HEK293 (cell line): ENCODE measurements at regions not wholly inside any gene's neighbourhood (a gene's known extent, or its start where the extent isn't known, plus 50 kb on each side); places are given as distances from the start of the nearest gene placed in this dataset.
A peak's percentile ranks its signal among the peaks of the same experiment; 100 is the strongest.

Experiments used
- CTCF ChIA-PET: fragments of 350-600 bp; formaldehyde crosslinking; extraction: SDS; loops from one replicate; lab custom pipeline; 2021; ENCODE audit warnings: antibody characterized with exemption; lab: Yijun Ruan, JAX
- POLR2A ChIA-PET: fragments of 300-600 bp; formaldehyde crosslinking; extraction: SDS; loops from one replicate; lab custom pipeline; 2020; ENCODE audit warnings: antibody characterized with exemption, inconsistent platforms; lab: Yijun Ruan, JAX
- H3K27ac ChIP-seq: fragments of 200-500 bp; sonication (Bioruptor generic); 2 replicates; pipeline ENCODE4 v1.5.1; 2014; ENCODE audit warnings: low read depth, low read length, control low read depth, inconsistent platforms; ENCODE audit errors: extremely low read depth
- H3K36me3 ChIP-seq, 2 experiments: fragments of 200-500 bp in 1 of 2; sonication (Bioruptor generic) in 1 of 2; 1 replicate in 1 of 2; 2 replicates in 1 of 2; pipeline ENCODE4 v1.5.1; 2014 to 2017; ENCODE audit warnings: inconsistent platforms in 2 of 2, low read length in 2 of 2; ENCODE audit not compliant: control insufficient read depth in 2 of 2, insufficient read depth in 1 of 2
- H3K4me1 ChIP-seq: fragments of 200-500 bp; sonication (Bioruptor generic); 2 replicates; pipeline ENCODE4 v1.5.1; 2014; ENCODE audit warnings: mild to moderate bottlenecking, low read length, inconsistent platforms; ENCODE audit not compliant: control insufficient read depth, insufficient read depth
- H3K4me3 ChIP-seq: 2 replicates; pipeline ENCODE4 v1.5.1; 2011; ENCODE audit warnings: low read depth, mild to moderate bottlenecking, control low read depth, low read length, moderate library complexity
- H3K9me3 ChIP-seq: fragments of 200-500 bp; sonication (Bioruptor generic); 2 replicates; pipeline ENCODE4 v1.5.1; 2014; ENCODE audit warnings: low read depth, low read length, inconsistent platforms; ENCODE audit not compliant: control insufficient read depth, insufficient read depth
- FEZF1 ChIP-seq: fragments of 450-650 bp; formaldehyde crosslinking; IDR thresholded peaks from 2 replicates; pipeline ENCODE4 v1.5.1; 2016; ENCODE audit warnings: missing biosample characterization, missing genetic modification characterization
- GLI2 ChIP-seq: fragments of 450-650 bp; formaldehyde crosslinking; IDR thresholded peaks from 2 replicates; pipeline ENCODE4; 2017; ENCODE audit warnings: missing biosample characterization, missing genetic modification characterization, low read depth, borderline replicate concordance
- IKZF3 ChIP-seq: fragments of 450-650 bp; IDR thresholded peaks from 2 replicates; pipeline ENCODE4 v1.5.0; 2018; ENCODE audit warnings: missing biosample characterization, mild to moderate bottlenecking, missing genetic modification characterization, moderate library complexity
- ZBTB20 ChIP-seq: fragments of 450-650 bp; formaldehyde crosslinking; IDR thresholded peaks from 2 replicates; pipeline ENCODE4 v1.5.1; 2016; ENCODE audit warnings: missing biosample characterization, missing genetic modification characterization
- ZBTB7A ChIP-seq: fragments of 450-650 bp; formaldehyde crosslinking; IDR thresholded peaks from 2 replicates; pipeline ENCODE4 v1.5.1; 2016; ENCODE audit warnings: low read depth, missing biosample characterization, missing genetic modification characterization
- ZFP3 ChIP-seq: fragments of 450-650 bp; formaldehyde crosslinking; IDR thresholded peaks from 2 replicates; pipeline ENCODE4 v1.5.1; 2016; ENCODE audit warnings: low read depth, missing biosample characterization, missing genetic modification characterization
- ZFP37 ChIP-seq: fragments of 450-650 bp; formaldehyde crosslinking; IDR thresholded peaks from 2 replicates; pipeline ENCODE4 v1.5.1; 2016; ENCODE audit warnings: missing biosample characterization, missing genetic modification characterization
- ZNF121 ChIP-seq: fragments of 450-650 bp; formaldehyde crosslinking; IDR thresholded peaks from 2 replicates; pipeline ENCODE4 v1.5.1; 2016; ENCODE audit warnings: missing biosample characterization, missing genetic modification characterization
- ZNF132 ChIP-seq: fragments of 450-650 bp; formaldehyde crosslinking; IDR thresholded peaks from 2 replicates; pipeline ENCODE4 v1.5.1; 2017; ENCODE audit warnings: missing biosample characterization, missing genetic modification characterization, borderline replicate concordance
- ZNF292 ChIP-seq: fragments of 450-650 bp; formaldehyde crosslinking; IDR thresholded peaks from 2 replicates; pipeline ENCODE4 v1.5.1; 2016; ENCODE audit warnings: low read depth, missing biosample characterization, missing genetic modification characterization, borderline replicate concordance
- ZNF416 ChIP-seq: fragments of 450-650 bp; formaldehyde crosslinking; IDR thresholded peaks from 2 replicates; pipeline ENCODE4 v1.5.1; 2016; ENCODE audit warnings: missing biosample characterization, missing genetic modification characterization
- ZNF585B ChIP-seq: fragments of 450-650 bp; formaldehyde crosslinking; IDR thresholded peaks from 2 replicates; pipeline ENCODE4 v1.5.1; 2016; ENCODE audit warnings: missing biosample characterization, missing genetic modification characterization
- TF ChIP-seq, protein P1 (sequence below): fragments of 450-650 bp; formaldehyde crosslinking; IDR thresholded peaks from 2 replicates; pipeline ENCODE4 v1.5.1; 2017; ENCODE audit warnings: missing biosample characterization, missing genetic modification characterization
- TF ChIP-seq, protein P2 (sequence below): fragments of 450-650 bp; formaldehyde crosslinking; IDR thresholded peaks from 2 replicates; pipeline ENCODE4 v1.5.1; 2016; ENCODE audit warnings: missing biosample characterization, missing genetic modification characterization
- TF ChIP-seq, protein P3 (sequence below): fragments of 450-650 bp; formaldehyde crosslinking; conservative IDR thresholded peaks from 2 replicates; pipeline ENCODE4 v1.5.1; 2016; ENCODE audit warnings: low read depth, missing biosample characterization, missing genetic modification characterization

DNA sequence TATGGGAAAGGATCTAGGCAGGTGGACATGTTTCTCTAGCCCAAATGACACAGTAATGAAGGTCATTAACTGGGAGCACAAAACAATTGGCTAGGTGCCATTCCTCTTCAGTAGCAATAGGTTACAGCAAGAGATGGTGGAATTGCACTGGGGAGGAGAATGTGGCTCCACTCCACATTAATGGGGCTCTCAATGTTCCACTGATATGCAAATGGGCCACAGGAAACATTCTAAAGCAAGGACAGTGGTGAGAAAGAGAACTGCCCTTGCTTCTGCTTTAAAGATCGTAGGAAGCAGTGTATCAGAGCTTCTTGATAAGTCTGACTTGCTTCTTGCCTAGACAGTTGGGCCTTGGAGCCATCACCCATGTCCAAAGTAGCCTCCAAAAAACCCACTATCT, 271.4 kb upstream of the PPP2R3A start:
- H3K4me3 ChIP-seq: no peak overlapping the region
- no peaks in the 10 kb centered on the region for H3K36me3 ChIP-seq
- no peak overlapping the region for H3K27ac ChIP-seq
- TF ChIP-seq ZNF132 (tag by site-specific recombination) (no peak), ZFP3 (tag by site-specific recombination) (no peak)
- TF ChIP-seq, protein P1, sequence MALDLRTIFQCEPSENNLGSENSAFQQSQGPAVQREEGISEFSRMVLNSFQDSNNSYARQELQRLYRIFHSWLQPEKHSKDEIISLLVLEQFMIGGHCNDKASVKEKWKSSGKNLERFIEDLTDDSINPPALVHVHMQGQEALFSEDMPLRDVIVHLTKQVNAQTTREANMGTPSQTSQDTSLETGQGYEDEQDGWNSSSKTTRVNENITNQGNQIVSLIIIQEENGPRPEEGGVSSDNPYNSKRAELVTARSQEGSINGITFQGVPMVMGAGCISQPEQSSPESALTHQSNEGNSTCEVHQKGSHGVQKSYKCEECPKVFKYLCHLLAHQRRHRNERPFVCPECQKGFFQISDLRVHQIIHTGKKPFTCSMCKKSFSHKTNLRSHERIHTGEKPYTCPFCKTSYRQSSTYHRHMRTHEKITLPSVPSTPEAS: no peak
- no peaks in the 10 kb centered on the region for H3K9me3 ChIP-seq
- ChIA-PET POLR2A (no interaction called here), CTCF (no interaction called here)
- H3K4me1 ChIP-seq: no peaks in the 10 kb centered on the region

DNA sequence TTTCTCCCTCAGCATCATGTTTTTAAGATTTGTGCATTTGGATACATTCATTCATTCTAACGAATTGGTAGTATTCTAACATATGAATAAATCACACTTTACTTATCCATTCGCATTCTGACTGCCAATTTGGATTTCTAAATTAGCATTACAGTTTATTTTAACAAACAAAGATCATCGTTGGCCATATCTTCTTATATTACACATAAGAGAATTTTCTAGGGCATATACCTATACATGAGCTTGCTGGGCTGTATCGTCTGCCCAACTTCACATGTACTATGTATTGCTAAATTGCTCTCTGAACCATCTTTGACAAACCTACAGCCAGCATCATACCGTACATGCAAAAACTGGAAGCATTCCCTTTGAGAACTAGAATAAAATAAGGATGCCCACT, 265.8 kb upstream of the PPP2R3A start:
- Histone ChIP-seq H3K4me1 (no peaks in the 10 kb centered on the region), H3K27ac (no peak overlapping the region), H3K36me3 (no peaks in the 10 kb centered on the region), H3K4me3 (no peak overlapping the region), H3K9me3 (no peaks in the 10 kb centered on the region)
- CTCF ChIA-PET: no interaction called here
- POLR2A ChIA-PET: no interaction called here
- TF ChIP-seq, protein P2, sequence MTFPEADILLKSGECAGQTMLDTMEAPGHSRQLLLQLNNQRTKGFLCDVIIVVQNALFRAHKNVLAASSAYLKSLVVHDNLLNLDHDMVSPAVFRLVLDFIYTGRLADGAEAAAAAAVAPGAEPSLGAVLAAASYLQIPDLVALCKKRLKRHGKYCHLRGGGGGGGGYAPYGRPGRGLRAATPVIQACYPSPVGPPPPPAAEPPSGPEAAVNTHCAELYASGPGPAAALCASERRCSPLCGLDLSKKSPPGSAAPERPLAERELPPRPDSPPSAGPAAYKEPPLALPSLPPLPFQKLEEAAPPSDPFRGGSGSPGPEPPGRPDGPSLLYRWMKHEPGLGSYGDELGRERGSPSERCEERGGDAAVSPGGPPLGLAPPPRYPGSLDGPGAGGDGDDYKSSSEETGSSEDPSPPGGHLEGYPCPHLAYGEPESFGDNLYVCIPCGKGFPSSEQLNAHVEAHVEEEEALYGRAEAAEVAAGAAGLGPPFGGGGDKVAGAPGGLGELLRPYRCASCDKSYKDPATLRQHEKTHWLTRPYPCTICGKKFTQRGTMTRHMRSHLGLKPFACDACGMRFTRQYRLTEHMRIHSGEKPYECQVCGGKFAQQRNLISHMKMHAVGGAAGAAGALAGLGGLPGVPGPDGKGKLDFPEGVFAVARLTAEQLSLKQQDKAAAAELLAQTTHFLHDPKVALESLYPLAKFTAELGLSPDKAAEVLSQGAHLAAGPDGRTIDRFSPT (tag by site-specific recombination): no peak
- no peak for TF ChIP-seq IKZF3 (tag by site-specific recombination)
- TF ChIP-seq ZFP37 (tag by site-specific recombination): no peak
- TF ChIP-seq ZBTB7A (tag by site-specific recombination): no peak
- TF ChIP-seq GLI2: no peak
- no peak for TF ChIP-seq FEZF1
- TF ChIP-seq, protein P3, sequence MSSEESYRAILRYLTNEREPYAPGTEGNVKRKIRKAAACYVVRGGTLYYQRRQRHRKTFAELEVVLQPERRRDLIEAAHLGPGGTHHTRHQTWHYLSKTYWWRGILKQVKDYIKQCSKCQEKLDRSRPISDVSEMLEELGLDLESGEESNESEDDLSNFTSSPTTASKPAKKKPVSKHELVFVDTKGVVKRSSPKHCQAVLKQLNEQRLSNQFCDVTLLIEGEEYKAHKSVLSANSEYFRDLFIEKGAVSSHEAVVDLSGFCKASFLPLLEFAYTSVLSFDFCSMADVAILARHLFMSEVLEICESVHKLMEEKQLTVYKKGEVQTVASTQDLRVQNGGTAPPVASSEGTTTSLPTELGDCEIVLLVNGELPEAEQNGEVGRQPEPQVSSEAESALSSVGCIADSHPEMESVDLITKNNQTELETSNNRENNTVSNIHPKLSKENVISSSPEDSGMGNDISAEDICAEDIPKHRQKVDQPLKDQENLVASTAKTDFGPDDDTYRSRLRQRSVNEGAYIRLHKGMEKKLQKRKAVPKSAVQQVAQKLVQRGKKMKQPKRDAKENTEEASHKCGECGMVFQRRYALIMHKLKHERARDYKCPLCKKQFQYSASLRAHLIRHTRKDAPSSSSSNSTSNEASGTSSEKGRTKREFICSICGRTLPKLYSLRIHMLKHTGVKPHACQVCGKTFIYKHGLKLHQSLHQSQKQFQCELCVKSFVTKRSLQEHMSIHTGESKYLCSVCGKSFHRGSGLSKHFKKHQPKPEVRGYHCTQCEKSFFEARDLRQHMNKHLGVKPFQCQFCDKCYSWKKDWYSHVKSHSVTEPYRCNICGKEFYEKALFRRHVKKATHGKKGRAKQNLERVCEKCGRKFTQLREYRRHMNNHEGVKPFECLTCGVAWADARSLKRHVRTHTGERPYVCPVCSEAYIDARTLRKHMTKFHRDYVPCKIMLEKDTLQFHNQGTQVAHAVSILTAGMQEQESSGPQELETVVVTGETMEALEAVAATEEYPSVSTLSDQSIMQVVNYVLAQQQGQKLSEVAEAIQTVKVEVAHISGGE (tag by site-specific recombination): no peak
- no peak for TF ChIP-seq ZNF416
- TF ChIP-seq ZBTB20: no peak
- TF ChIP-seq ZNF121 (tag by site-specific recombination): no peak

DNA sequence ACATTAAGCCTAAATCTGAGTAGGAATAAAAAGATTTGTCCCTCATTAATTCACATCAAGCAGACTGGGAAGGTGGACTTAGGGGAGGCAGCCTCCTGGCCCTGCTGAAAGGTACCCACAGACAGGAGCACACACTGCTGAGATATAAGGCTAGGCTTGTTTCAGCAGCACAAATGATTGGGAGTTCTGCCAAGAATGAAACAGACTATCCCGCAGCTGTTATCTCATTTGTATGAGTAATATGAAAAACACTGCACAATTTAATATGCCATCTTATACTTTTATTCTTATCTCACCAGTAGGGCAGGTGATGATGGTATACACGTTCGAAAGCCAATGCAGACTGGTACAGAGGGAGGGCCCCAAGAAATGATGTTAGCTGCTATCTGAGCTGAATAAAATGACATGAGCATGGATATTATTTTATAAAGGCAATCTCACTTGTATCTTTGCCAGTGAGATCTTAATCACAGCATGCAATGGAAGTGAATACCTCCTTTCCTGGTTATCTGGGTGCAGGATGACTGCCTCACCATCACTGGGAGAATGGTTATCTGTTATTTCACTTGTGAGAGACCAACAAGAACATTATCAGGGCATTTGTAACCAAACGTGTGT, 258.7 kb upstream of the PPP2R3A start:
- Histone ChIP-seq H3K4me1 (no peaks in the 10 kb centered on the region), H3K4me3 (no peak overlapping the region), H3K9me3 (no peaks in the 10 kb centered on the region), H3K36me3 (no peaks in the 10 kb centered on the region)
- POLR2A ChIA-PET: no interaction called here
- TF ChIP-seq ZNF292 (no peak), ZNF585B (peak; percentile 18; the same call in 1 of the 2 replicates)
- TF ChIP-seq, all 188 proteins: peak for 1
- H3K27ac ChIP-seq: no peak overlapping the region
- CTCF ChIA-PET: no interaction called here
